ENCODE measurements at regions not wholly inside any gene's neighbourhood (a gene's known extent, or its start where the extent isn't known, plus 50 kb on each side); places are given as distances from the start of the nearest gene placed in this dataset.

DNA sequence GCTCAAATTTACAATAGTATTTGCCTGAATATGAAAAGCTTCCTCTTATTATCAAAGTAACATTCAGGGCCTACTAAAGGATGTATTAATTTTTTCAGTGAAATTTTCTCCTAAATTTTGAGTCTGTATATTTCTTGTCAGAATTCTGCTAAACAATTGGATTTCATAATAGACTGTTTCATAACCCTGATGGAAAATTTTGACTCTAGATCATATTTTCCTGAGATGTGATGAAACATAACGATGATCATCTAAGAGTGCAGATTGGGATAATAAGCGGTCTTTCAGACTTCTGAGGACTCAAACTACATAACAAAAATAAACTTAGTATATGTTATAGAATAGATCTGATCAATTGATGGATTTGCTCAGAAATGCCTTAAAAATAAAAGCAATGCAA lies 574.5 kb upstream of the TBL1XR1 start:
- H3K4me3 ChIP-seq, result no peak overlapping the region
- TF ChIP-seq, protein P1, sequence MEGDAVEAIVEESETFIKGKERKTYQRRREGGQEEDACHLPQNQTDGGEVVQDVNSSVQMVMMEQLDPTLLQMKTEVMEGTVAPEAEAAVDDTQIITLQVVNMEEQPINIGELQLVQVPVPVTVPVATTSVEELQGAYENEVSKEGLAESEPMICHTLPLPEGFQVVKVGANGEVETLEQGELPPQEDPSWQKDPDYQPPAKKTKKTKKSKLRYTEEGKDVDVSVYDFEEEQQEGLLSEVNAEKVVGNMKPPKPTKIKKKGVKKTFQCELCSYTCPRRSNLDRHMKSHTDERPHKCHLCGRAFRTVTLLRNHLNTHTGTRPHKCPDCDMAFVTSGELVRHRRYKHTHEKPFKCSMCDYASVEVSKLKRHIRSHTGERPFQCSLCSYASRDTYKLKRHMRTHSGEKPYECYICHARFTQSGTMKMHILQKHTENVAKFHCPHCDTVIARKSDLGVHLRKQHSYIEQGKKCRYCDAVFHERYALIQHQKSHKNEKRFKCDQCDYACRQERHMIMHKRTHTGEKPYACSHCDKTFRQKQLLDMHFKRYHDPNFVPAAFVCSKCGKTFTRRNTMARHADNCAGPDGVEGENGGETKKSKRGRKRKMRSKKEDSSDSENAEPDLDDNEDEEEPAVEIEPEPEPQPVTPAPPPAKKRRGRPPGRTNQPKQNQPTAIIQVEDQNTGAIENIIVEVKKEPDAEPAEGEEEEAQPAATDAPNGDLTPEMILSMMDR (IDR thresholded peaks at IDR 0.05; ENCODE audit: low read depth, low read length), result no peak
- no peak for DNase-seq (ENCODE audit: low read depth in 1 of 2, low spot score in 1 of 2)

GRCh38 chr3:177772908-177773557 lies 575.8 kb upstream of the TBL1XR1 start:
- Histone ChIP-seq H3K4me3 (no peak overlapping the region), H3K27me3 (no peaks in the 10 kb centered on the region), H3K9me3 (ENCODE audit: low read depth) (no peaks in the 10 kb centered on the region), H3K27ac (no peak overlapping the region), H3K36me3 (no peaks in the 10 kb centered on the region), H3K4me1 (ENCODE audit: low read depth) (peaks cover 7% of the 10 kb centered on the region)
- DNase-seq (ENCODE audit: low read depth in 1 of 2, low spot score in 1 of 2), result no peak
- TF ChIP-seq, protein P1 (IDR thresholded peaks at IDR 0.05; ENCODE audit: low read depth, low read length), result no peak

More for the DNA sequence above, 574.5 kb upstream of the TBL1XR1 start:
- no peak overlapping the region for H3K27ac ChIP-seq
- no peaks in the 10 kb centered on the region for H3K9me3 ChIP-seq (ENCODE audit: low read depth)
- no peaks in the 10 kb centered on the region for H3K27me3 ChIP-seq
- H3K36me3 ChIP-seq, result no peaks in the 10 kb centered on the region
- peaks cover 4% of the 10 kb centered on the region for H3K4me1 ChIP-seq (ENCODE audit: low read depth)

DNA sequence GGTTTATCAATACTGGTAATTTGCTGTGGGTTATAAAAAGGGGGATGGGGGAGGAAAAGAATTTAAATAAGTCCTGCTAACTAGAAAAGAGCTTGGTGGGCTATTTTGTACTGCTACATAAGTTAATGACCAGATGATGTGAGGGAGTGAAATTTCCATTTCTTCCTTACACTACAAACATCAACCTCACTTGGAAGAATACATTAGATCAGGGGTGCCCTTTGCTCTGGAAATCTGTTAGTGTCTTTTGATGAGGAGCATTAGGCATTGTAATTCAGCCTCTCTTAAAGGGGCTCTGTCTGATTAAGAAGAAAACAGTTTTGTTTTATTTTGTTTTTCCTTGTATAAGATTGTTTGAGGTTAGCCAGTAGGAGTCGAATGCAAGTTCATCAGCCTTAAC lies 576.4 kb upstream of the TBL1XR1 start:
- Histone ChIP-seq H3K4me1 (ENCODE audit: low read depth) (peaks cover 7% of the 10 kb centered on the region), H3K36me3 (no peaks in the 10 kb centered on the region), H3K27me3 (no peaks in the 10 kb centered on the region), H3K4me3 (no peak overlapping the region), H3K27ac (no peak overlapping the region), H3K9me3 (ENCODE audit: low read depth) (no peaks in the 10 kb centered on the region)
- TF ChIP-seq, protein P1 (IDR thresholded peaks at IDR 0.05; ENCODE audit: low read depth, low read length), result no peak
- DNase-seq (ENCODE audit: low read depth in 1 of 2, low spot score in 1 of 2), result no peak

GRCh38 chr3:177776661-177777101 lies 579.4 kb upstream of the TBL1XR1 start:
- Histone ChIP-seq H3K9me3 (ENCODE audit: low read depth) (no peaks in the 10 kb centered on the region), H3K4me3 (no peak overlapping the region), H3K36me3 (no peaks in the 10 kb centered on the region), H3K4me1 (ENCODE audit: low read depth) (peaks cover 15% of the 10 kb centered on the region), H3K27ac (peak overlapping the region; percentile 45), H3K27me3 (no peaks in the 10 kb centered on the region)
- DNase-seq (ENCODE audit: low read depth in 1 of 2, low spot score in 1 of 2), result peak; percentile 65 to 95
- TF ChIP-seq, protein P1 (IDR thresholded peaks at IDR 0.05; ENCODE audit: low read depth, low read length), result no peak

DNA sequence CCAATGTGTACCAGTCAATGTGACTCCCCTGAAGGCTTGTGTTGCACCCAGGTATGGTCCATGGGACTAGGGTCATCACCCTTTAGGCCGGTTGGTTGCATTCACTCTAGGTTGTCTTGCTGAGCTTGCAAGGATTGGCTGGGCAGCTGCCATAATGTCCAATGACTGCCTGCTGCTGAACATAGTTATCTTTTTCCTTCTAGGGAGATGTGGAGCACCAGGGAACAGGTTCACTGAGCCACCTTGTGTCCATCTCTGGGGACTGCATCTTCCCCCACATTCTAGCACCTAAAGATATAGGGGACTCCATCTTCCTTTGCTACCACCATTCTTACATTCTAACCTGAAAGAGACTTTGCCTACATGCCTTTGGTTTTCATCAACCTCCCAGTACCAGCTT lies 580.4 kb upstream of the TBL1XR1 start:
- Histone ChIP-seq H3K4me3 (no peak overlapping the region), H3K9me3 (ENCODE audit: low read depth) (no peaks in the 10 kb centered on the region), H3K36me3 (no peaks in the 10 kb centered on the region), H3K4me1 (ENCODE audit: low read depth) (peaks cover 16% of the 10 kb centered on the region), H3K27me3 (no peaks in the 10 kb centered on the region), H3K27ac (no peak overlapping the region)
- TF ChIP-seq, protein P1 (IDR thresholded peaks at IDR 0.05; ENCODE audit: low read depth, low read length), result peak; percentile 49
- DNase-seq (ENCODE audit: low read depth in 1 of 2, low spot score in 1 of 2), result peak; percentile 42 to 65
